SH-SY5Y (cell line): ENCODE measurements at regions not wholly inside any gene's neighbourhood (a gene's known extent, or its start where the extent isn't known, plus 50 kb on each side); places are given as distances from the start of the nearest gene placed in this dataset.

Experiments
- GATA2 ChIP-seq: IDR thresholded peaks from 2 replicates; pipeline ENCODE4 v1.6.1; 2011; ENCODE audit warnings: mild to moderate bottlenecking, low read depth, low read length
- GATA3 ChIP-seq: IDR thresholded peaks from 2 replicates; pipeline ENCODE4 v1.6.1; 2011; ENCODE audit warnings: low read depth, mild to moderate bottlenecking, low read length, moderate library complexity

DNA sequence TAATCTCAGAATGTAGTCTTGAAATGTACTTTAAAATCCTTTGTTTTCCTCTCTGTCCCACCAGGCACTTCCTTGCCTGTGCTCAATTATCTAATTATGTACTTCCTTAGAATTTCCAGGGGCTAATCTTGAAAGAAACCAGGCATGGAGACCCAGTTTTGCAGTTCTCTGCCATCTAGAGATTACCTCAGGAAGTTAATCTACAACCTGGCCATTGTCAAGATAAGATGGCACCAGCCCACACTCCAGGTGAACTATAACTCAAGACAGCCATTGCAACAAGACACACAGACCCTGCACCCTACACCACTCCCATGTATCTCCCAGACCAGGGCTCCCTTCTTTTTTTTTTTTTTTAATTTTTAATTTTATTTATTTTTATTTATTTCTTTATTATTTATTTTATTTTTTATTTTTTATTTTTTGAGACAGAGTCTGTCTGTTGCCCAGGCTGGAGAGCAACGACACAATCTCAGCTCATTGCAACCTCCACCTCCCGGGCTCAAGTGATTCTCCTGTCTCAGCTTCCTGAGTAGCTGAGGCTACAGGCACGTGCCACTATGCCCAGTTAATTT, 85.9 kb upstream of the TRIM24 start:
- TF ChIP-seq GATA2 (no peak), GATA3 (no peak)
